Breast epithelium (tissue), 4 donors: ENCODE measurements at regions not wholly inside any gene's neighbourhood (a gene's known extent, or its start where the extent isn't known, plus 50 kb on each side); places are given as distances from the start of the nearest gene placed in this dataset.

ENCODE experiments used
- DNase-seq, 2 donors: peaks; one replicate each; pipeline ENCODE4 v3.0.0-alpha.2; 2019; ENCODE audit warnings: low spot score in 2 of 2
- H3K27ac ChIP-seq, 2 donors: fragments of 200-600 bp; sonication (generic) in 1 of 2; one replicate each; pipeline ENCODE4 v1.5.1; 2016 to 2019; ENCODE audit warnings: mild to moderate bottlenecking in 1 of 2
- H3K27me3 ChIP-seq, 2 donors: fragments of 200-600 bp; sonication (generic) in 1 of 2; one replicate each; pipeline versions ENCODE4 v1.5.1 to v1.6.0; 2017 to 2019; ENCODE audit warnings: control low read depth in 1 of 2, mild to moderate bottlenecking in 1 of 2
- H3K36me3 ChIP-seq: fragments of 200-600 bp; one replicate; pipeline ENCODE4 v1.5.1; 2019
- H3K4me1 ChIP-seq, 2 donors: fragments of 200-600 bp; sonication (generic); one replicate each; pipeline ENCODE4 v1.5.1; 2016 to 2019; ENCODE audit warnings: control low read depth in 1 of 2
- H3K4me3 ChIP-seq, 3 donors: fragments of 200-600 bp; sonication (generic); 1 replicate in 2 of 3; 2 replicates in 1 of 3; pipeline ENCODE4 v1.5.1; 2016 to 2019; ENCODE audit warnings: mild to moderate bottlenecking in 3 of 3, moderate library complexity in 2 of 3
- H3K9me3 ChIP-seq, 2 donors: fragments of 200-600 bp; sonication (generic) in 1 of 2; one replicate each; pipeline ENCODE4 v1.5.1; 2016 to 2019; ENCODE audit warnings: control low read depth in 1 of 2
- POLR2A ChIP-seq: fragments of 450-650 bp; IDR thresholded peaks from one replicate; pipeline ENCODE4 v1.6.1; 2016; ENCODE audit warnings: antibody characterized with exemption, mild to moderate bottlenecking, moderate library complexity
- POLR2AphosphoS5 ChIP-seq, 3 donors: sonication (generic); formaldehyde crosslinking; IDR thresholded peaks; one replicate each; pipeline ENCODE4 v1.6.1; 2017; ENCODE audit warnings: antibody characterized with exemption in 3 of 3
- intact Hi-C: fragments of 100-400 bp; cut with DNase I; formaldehyde crosslinking; loops from one replicate; pipeline ENCODE4 v1.15.1; 2023; ENCODE audit warnings: low total_unique reads
- TF ChIP-seq, protein P1 (sequence below), 3 donors: fragments of 450-650 bp; IDR thresholded peaks; one replicate each; pipeline ENCODE4 v1.5.1; 2016 to 2017; ENCODE audit warnings: antibody characterized with exemption in 3 of 3, mild to moderate bottlenecking in 3 of 3, moderate library complexity in 3 of 3

DNA sequence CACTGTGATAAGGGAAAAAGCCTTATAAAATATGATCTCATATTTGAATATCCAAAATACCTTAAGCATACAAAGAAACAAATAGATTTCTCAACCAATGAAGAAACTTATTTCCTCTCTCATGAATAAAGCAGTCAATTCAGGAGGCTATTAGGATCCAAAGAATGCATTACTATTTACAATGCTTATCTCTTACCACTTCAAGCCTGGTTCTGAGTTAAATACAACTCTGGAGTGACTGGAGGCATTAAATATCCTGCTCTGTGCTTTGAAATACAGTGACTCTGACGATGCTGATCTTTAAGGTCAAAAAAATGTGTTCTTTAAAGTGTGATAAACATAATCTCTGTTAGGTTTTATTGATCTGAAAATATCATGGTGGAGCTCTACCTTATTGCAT, 493.2 kb downstream of the ZWINT start:
- TF ChIP-seq POLR2AphosphoS5 (IDR thresholded peaks at IDR 0.05) (no peak), POLR2A (no peak)
- no peaks in the 10 kb centered on the region for H3K36me3 ChIP-seq
- H3K9me3 ChIP-seq: no peaks in the 10 kb centered on the region
- no peak for DNase-seq
- H3K27me3 ChIP-seq: no peaks in the 10 kb centered on the region
- intact Hi-C loops: no loop called here
- no peaks in the 10 kb centered on the region for H3K4me1 ChIP-seq
- no peak overlapping the region for H3K4me3 ChIP-seq
- H3K27ac ChIP-seq: no peak overlapping the region

DNA sequence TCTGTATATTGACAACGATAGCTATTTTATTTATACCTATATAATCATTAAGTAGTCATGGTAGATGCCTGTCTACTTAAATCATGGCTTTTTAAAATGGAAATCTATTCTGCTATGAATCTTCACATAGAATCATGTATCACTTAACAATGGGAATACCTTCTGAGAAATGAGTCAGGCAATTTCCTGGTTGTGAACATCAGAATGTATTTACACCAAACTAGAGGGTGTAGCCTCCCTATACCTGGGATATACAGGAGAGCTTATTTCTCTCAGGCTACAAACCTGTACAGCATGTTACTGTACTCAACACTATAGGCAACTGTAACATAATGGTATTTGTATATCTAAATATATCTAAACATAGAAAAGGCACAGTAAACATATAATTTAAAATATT, 502.3 kb downstream of the ZWINT start:
- Histone ChIP-seq H3K9me3 (peaks cover 0 to 9% of the 10 kb centered on the region in 2 donors), H3K27ac (no peak overlapping the region), H3K36me3 (peaks cover 3% of the 10 kb centered on the region), H3K4me3 (no peak overlapping the region), H3K4me1 (no peaks in the 10 kb centered on the region), H3K27me3 (no peaks in the 10 kb centered on the region)
- TF ChIP-seq POLR2AphosphoS5 (IDR thresholded peaks at IDR 0.05): no peak
- TF ChIP-seq, protein P1, sequence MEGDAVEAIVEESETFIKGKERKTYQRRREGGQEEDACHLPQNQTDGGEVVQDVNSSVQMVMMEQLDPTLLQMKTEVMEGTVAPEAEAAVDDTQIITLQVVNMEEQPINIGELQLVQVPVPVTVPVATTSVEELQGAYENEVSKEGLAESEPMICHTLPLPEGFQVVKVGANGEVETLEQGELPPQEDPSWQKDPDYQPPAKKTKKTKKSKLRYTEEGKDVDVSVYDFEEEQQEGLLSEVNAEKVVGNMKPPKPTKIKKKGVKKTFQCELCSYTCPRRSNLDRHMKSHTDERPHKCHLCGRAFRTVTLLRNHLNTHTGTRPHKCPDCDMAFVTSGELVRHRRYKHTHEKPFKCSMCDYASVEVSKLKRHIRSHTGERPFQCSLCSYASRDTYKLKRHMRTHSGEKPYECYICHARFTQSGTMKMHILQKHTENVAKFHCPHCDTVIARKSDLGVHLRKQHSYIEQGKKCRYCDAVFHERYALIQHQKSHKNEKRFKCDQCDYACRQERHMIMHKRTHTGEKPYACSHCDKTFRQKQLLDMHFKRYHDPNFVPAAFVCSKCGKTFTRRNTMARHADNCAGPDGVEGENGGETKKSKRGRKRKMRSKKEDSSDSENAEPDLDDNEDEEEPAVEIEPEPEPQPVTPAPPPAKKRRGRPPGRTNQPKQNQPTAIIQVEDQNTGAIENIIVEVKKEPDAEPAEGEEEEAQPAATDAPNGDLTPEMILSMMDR (IDR thresholded peaks at IDR 0.05): no peak
- TF ChIP-seq POLR2A: no peak
- no peak for DNase-seq
- intact Hi-C loops: no loop called here

DNA sequence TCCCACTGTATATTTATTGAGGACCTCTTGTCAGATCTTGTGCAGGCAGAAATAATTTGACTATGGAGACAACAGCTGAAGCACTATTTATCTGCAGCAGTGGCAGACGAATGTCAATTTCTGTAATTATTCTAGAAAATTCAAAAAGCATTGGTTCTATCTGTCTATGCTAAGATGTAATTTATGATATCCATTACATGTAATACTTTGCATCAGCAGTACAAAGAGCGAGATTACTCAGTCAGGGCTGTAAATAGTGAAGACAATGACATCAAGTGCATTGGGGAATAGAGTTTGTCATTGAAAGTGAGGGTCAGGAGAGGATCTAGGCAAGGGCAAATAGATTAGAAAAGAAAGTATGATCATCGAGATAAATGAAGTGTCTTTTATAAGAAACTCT, 508.2 kb downstream of the ZWINT start:
- Histone ChIP-seq H3K9me3 (no peaks in the 10 kb centered on the region), H3K4me3 (no peak overlapping the region), H3K4me1 (no peaks in the 10 kb centered on the region), H3K27ac (no peak overlapping the region), H3K36me3 (peaks cover 3% of the 10 kb centered on the region), H3K27me3 (no peaks in the 10 kb centered on the region)
- TF ChIP-seq POLR2AphosphoS5 (IDR thresholded peaks at IDR 0.05) (no peak), POLR2A (no peak)
- TF ChIP-seq, protein P1 (IDR thresholded peaks at IDR 0.05): no peak
- intact Hi-C loops: no loop called here
- no peak for DNase-seq

DNA sequence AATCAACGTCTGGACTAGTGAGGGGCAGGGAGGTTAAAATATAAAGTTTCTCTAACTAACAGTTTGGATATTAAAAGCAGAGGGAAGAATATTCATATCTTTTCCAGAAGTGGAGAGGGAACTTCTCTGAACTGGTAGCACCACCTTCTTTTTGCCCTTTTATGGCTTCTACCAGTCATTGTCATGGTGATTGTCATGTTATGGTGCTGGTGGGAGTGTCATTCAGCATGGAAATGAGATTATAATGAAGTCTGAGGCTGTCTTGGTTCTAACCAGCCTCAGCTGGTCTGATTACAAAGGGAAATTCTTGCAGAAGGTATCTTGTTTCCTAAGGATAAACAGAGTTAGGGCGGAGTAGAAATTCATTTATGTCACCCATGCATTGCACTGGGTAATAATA, 523.8 kb downstream of the ZWINT start:
- TF ChIP-seq, protein P1 (IDR thresholded peaks at IDR 0.05): no peak
- TF ChIP-seq POLR2A (no peak), POLR2AphosphoS5 (IDR thresholded peaks at IDR 0.05) (no peak)
- intact Hi-C loops: no loop called here
- H3K4me1 ChIP-seq: no peaks in the 10 kb centered on the region
- DNase-seq: no peak
- no peaks in the 10 kb centered on the region for H3K36me3 ChIP-seq
- no peak overlapping the region for H3K27ac ChIP-seq
- no peak overlapping the region for H3K4me3 ChIP-seq
- no peaks in the 10 kb centered on the region for H3K9me3 ChIP-seq
- no peaks in the 10 kb centered on the region for H3K27me3 ChIP-seq

DNA sequence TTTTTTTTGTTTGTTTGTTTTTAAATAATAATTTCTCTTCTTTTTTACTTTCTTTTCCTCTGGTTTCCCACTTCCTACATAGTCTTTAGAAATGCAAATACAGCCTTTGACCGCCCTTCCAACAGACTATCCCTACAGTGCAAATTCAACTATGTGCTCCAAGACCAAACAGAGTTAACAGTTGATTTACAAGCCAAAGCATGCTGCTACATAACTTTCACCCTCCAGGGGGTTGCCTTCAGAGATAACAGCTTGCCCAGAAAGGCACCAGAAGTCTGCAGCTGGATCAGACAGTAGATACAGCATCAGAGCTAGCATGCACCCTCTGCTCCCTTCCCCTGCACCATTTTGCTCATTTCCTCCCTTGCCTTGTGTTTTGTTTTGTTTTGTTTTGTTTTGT, 539.0 kb downstream of the ZWINT start:
- intact Hi-C loops: no loop called here
- TF ChIP-seq POLR2AphosphoS5 (IDR thresholded peaks at IDR 0.05) (no peak), POLR2A (no peak)
- TF ChIP-seq, protein P1 (IDR thresholded peaks at IDR 0.05): no peak
- H3K36me3 ChIP-seq: no peaks in the 10 kb centered on the region
- H3K4me1 ChIP-seq: no peaks in the 10 kb centered on the region
- H3K4me3 ChIP-seq: no peak overlapping the region
- H3K27me3 ChIP-seq: no peaks in the 10 kb centered on the region
- H3K27ac ChIP-seq: no peak overlapping the region
- DNase-seq: no peak
- H3K9me3 ChIP-seq: peaks cover 0 to 7% of the 10 kb centered on the region in 2 donors

DNA sequence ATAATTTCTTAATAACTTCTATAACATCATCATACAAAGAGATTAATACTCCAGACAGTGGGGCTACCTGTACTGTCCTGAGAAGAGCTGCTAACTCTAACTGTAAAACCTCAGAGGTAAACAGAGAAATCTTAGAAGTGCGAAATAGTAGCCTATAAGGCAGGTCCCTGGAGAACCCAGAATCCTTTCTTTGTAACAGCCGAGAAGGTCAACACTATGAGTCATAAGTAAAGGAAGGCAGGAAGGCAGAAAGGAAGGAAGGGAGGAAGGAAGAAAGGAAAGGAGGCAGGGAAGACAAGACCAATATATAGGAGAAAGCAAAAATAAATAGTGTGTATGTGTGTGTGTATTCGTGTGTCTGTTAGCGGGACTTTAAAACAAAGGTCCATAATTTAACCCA, 540.6 kb downstream of the ZWINT start:
- DNase-seq: no peak
- Histone ChIP-seq H3K36me3 (no peaks in the 10 kb centered on the region), H3K4me3 (no peak overlapping the region), H3K9me3 (peaks cover 0 to 7% of the 10 kb centered on the region in 2 donors), H3K27me3 (no peaks in the 10 kb centered on the region), H3K4me1 (no peaks in the 10 kb centered on the region), H3K27ac (no peak overlapping the region)
- TF ChIP-seq POLR2A (no peak), POLR2AphosphoS5 (IDR thresholded peaks at IDR 0.05) (no peak)
- TF ChIP-seq, protein P1 (IDR thresholded peaks at IDR 0.05): no peak
- intact Hi-C loops: no loop called here
